ENCODE measurements at regions not wholly inside any gene's neighbourhood (a gene's known extent, or its start where the extent isn't known, plus 50 kb on each side); places are given as distances from the start of the nearest gene placed in this dataset.

GRCh38 chr2:71816815-71817214 lies 330.8 kb downstream of the CYP26B1 start:
- Histone ChIP-seq H3K14ac (ENCODE audit: low read length in 2 of 2) (no peak overlapping the region), H3K27ac (ENCODE audit: low read length, poor library complexity, severe bottlenecking) (no peak overlapping the region), H2BK5ac (ENCODE audit: low read depth, low read length, poor library complexity, severe bottlenecking) (no peak overlapping the region), H3K79me1 (replicated peaks; ENCODE audit: low read length, poor library complexity, severe bottlenecking) (no peaks in the 10 kb centered on the region), H3K18ac (ENCODE audit: low read depth in 1 of 2, low read length in 2 of 2) (no peak overlapping the region), H4K91ac (ENCODE audit: low read length) (no peak overlapping the region), H4K8ac (ENCODE audit: low read length) (no peak overlapping the region), H2AK5ac (ENCODE audit: low read length, severe bottlenecking) (no peak overlapping the region), H3K9ac (ENCODE audit: low read length) (no peak overlapping the region), H2BK15ac (ENCODE audit: low read depth, poor library complexity, severe bottlenecking) (no peak overlapping the region), H3K23ac (ENCODE audit: low read length in 2 of 2) (no peak overlapping the region), H3K4me3 (ENCODE audit: insufficient read depth in 1 of 2, low read depth in 1 of 2, low read length in 2 of 2) (no peak overlapping the region), H3K36me3 (ENCODE audit: control insufficient read depth in 1 of 2, insufficient read depth in 2 of 2, low read depth in 1 of 2, low read length in 2 of 2) (no peaks in the 10 kb centered on the region), H3K9me3 (ENCODE audit: control insufficient read depth, low read length) (no peaks in the 10 kb centered on the region), H2BK120ac (ENCODE audit: low read depth, low read length) (no peak overlapping the region), H2BK12ac (ENCODE audit: low read length in 2 of 2) (no peak overlapping the region), H2AFZ (ENCODE audit: low read depth, low read length) (no peak overlapping the region), H3K4me1 (ENCODE audit: control insufficient read depth, insufficient read depth, low read depth, low read length) (no peaks in the 10 kb centered on the region), H3K4ac (ENCODE audit: low read depth in 1 of 2, low read length in 2 of 2) (no peak overlapping the region), H3K27me3 (ENCODE audit: control insufficient read depth in 1 of 2, insufficient read depth in 1 of 2, low read length in 2 of 2) (peaks cover 4 to 19% of the 10 kb centered on the region in 2 experiments), H3K4me2 (ENCODE audit: low read length, poor library complexity, severe bottlenecking) (no peak overlapping the region)
- 97% methylated on average over 4 of the region's 4 CpGs for WGBS
- no peak for DNase-seq

GRCh38 chr2:71815701-71816474 lies 331.8 kb downstream of the CYP26B1 start:
- Histone ChIP-seq H3K9me3 (ENCODE audit: control insufficient read depth, low read length) (no peaks in the 10 kb centered on the region), H3K4me1 (ENCODE audit: control insufficient read depth, insufficient read depth, low read depth, low read length) (no peaks in the 10 kb centered on the region), H3K4me2 (ENCODE audit: low read length, poor library complexity, severe bottlenecking) (no peak overlapping the region), H3K4me3 (ENCODE audit: insufficient read depth in 1 of 2, low read depth in 1 of 2, low read length in 2 of 2) (no peak overlapping the region), H2BK120ac (ENCODE audit: low read depth, low read length) (no peak overlapping the region), H2AFZ (ENCODE audit: low read depth, low read length) (no peak overlapping the region), H2AK5ac (ENCODE audit: low read length, severe bottlenecking) (no peak overlapping the region), H3K18ac (ENCODE audit: low read depth in 1 of 2, low read length in 2 of 2) (no peak overlapping the region), H4K91ac (ENCODE audit: low read length) (no peak overlapping the region), H3K79me1 (replicated peaks; ENCODE audit: low read length, poor library complexity, severe bottlenecking) (no peaks in the 10 kb centered on the region), H3K9ac (ENCODE audit: low read length) (no peak overlapping the region), H2BK12ac (ENCODE audit: low read length in 2 of 2) (no peak overlapping the region), H4K8ac (ENCODE audit: low read length) (no peak overlapping the region), H3K27ac (ENCODE audit: low read length, poor library complexity, severe bottlenecking) (no peak overlapping the region), H2BK15ac (ENCODE audit: low read depth, poor library complexity, severe bottlenecking) (no peak overlapping the region), H3K36me3 (ENCODE audit: control insufficient read depth in 1 of 2, insufficient read depth in 2 of 2, low read depth in 1 of 2, low read length in 2 of 2) (no peaks in the 10 kb centered on the region), H3K23ac (ENCODE audit: low read length in 2 of 2) (no peak overlapping the region), H3K4ac (ENCODE audit: low read depth in 1 of 2, low read length in 2 of 2) (no peak overlapping the region), H3K27me3 (ENCODE audit: control insufficient read depth in 1 of 2, insufficient read depth in 1 of 2, low read length in 2 of 2) (peaks cover 4 to 19% of the 10 kb centered on the region in 2 experiments), H3K14ac (ENCODE audit: low read length in 2 of 2) (no peak overlapping the region), H2BK5ac (ENCODE audit: low read depth, low read length, poor library complexity, severe bottlenecking) (no peak overlapping the region)
- 82% methylated on average over 5 of the region's 5 CpGs for WGBS
- no peak for DNase-seq

- no peak overlapping the region for H3K4me2 ChIP-seq (ENCODE audit: low read length, poor library complexity, severe bottlenecking)
- H3K4me3 ChIP-seq (ENCODE audit: insufficient read depth in 1 of 2, low read depth in 1 of 2, low read length in 2 of 2), result no peak overlapping the region
- no peak overlapping the region for H3K18ac ChIP-seq (ENCODE audit: low read depth in 1 of 2, low read length in 2 of 2)
- H2BK5ac ChIP-seq (ENCODE audit: low read depth, low read length, poor library complexity, severe bottlenecking), result no peak overlapping the region
- no peak overlapping the region for H2BK15ac ChIP-seq (ENCODE audit: low read depth, poor library complexity, severe bottlenecking)
- no peaks in the 10 kb centered on the region for H3K79me1 ChIP-seq (replicated peaks; ENCODE audit: low read length, poor library complexity, severe bottlenecking)
- H3K4ac ChIP-seq (ENCODE audit: low read depth in 1 of 2, low read length in 2 of 2), result no peak overlapping the region
- H3K36me3 ChIP-seq (ENCODE audit: control insufficient read depth in 1 of 2, insufficient read depth in 2 of 2, low read depth in 1 of 2, low read length in 2 of 2), result no peaks in the 10 kb centered on the region
- H2BK12ac ChIP-seq (ENCODE audit: low read length in 2 of 2), result no peak overlapping the region
- 74% methylated on average over 2 of the region's 2 CpGs for WGBS
- H3K9ac ChIP-seq (ENCODE audit: low read length), result no peak overlapping the region
- no peak overlapping the region for H3K27ac ChIP-seq (ENCODE audit: low read length, poor library complexity, severe bottlenecking)
- no peak overlapping the region for H2AK5ac ChIP-seq (ENCODE audit: low read length, severe bottlenecking)
- no peak overlapping the region for H2AFZ ChIP-seq (ENCODE audit: low read depth, low read length)
- no peak overlapping the region for H2BK120ac ChIP-seq (ENCODE audit: low read depth, low read length)
- H3K9me3 ChIP-seq (ENCODE audit: control insufficient read depth, low read length), result no peaks in the 10 kb centered on the region
- no peak overlapping the region for H4K8ac ChIP-seq (ENCODE audit: low read length)
- DNase-seq, result no peak
- H4K91ac ChIP-seq (ENCODE audit: low read length), result no peak overlapping the region
- peaks cover 4 to 19% of the 10 kb centered on the region in 2 experiments for H3K27me3 ChIP-seq (ENCODE audit: control insufficient read depth in 1 of 2, insufficient read depth in 1 of 2, low read length in 2 of 2)
- no peak overlapping the region for H3K23ac ChIP-seq (ENCODE audit: low read length in 2 of 2)
- H3K4me1 ChIP-seq (ENCODE audit: control insufficient read depth, insufficient read depth, low read depth, low read length), result no peaks in the 10 kb centered on the region
- no peak overlapping the region for H3K14ac ChIP-seq (ENCODE audit: low read length in 2 of 2)
These were observed 332.8 kb downstream of the CYP26B1 start for GRCh38 chr2:71814885-71815284.

GRCh38 chr2:71813807-71814470 lies 333.7 kb downstream of the CYP26B1 start:
- no peaks in the 10 kb centered on the region for H3K36me3 ChIP-seq (ENCODE audit: control insufficient read depth in 1 of 2, insufficient read depth in 2 of 2, low read depth in 1 of 2, low read length in 2 of 2)
- no peak overlapping the region for H3K23ac ChIP-seq (ENCODE audit: low read length in 2 of 2)
- no peaks in the 10 kb centered on the region for H3K9me3 ChIP-seq (ENCODE audit: control insufficient read depth, low read length)
- no peak overlapping the region for H2BK120ac ChIP-seq (ENCODE audit: low read depth, low read length)
- no peak overlapping the region for H2AFZ ChIP-seq (ENCODE audit: low read depth, low read length)
- WGBS, result 78% methylated on average over 4 of the region's 4 CpGs
- H2BK12ac ChIP-seq (ENCODE audit: low read length in 2 of 2), result no peak overlapping the region
- H3K4me1 ChIP-seq (ENCODE audit: control insufficient read depth, insufficient read depth, low read depth, low read length), result no peaks in the 10 kb centered on the region
- H4K91ac ChIP-seq (ENCODE audit: low read length), result no peak overlapping the region
- H4K8ac ChIP-seq (ENCODE audit: low read length), result no peak overlapping the region
- peaks cover 4 to 19% of the 10 kb centered on the region in 2 experiments for H3K27me3 ChIP-seq (ENCODE audit: control insufficient read depth in 1 of 2, insufficient read depth in 1 of 2, low read length in 2 of 2)
- H3K4me3 ChIP-seq (ENCODE audit: insufficient read depth in 1 of 2, low read depth in 1 of 2, low read length in 2 of 2), result no peak overlapping the region
- H3K18ac ChIP-seq (ENCODE audit: low read depth in 1 of 2, low read length in 2 of 2), result no peak overlapping the region
- no peaks in the 10 kb centered on the region for H3K79me1 ChIP-seq (replicated peaks; ENCODE audit: low read length, poor library complexity, severe bottlenecking)
- peak overlapping the region in 1 of 2 experiments; percentile 31 for H3K14ac ChIP-seq (ENCODE audit: low read length in 2 of 2)
- no peak overlapping the region for H2AK5ac ChIP-seq (ENCODE audit: low read length, severe bottlenecking)
- H3K9ac ChIP-seq (ENCODE audit: low read length), result no peak overlapping the region
- no peak overlapping the region for H2BK15ac ChIP-seq (ENCODE audit: low read depth, poor library complexity, severe bottlenecking)
- no peak overlapping the region for H3K27ac ChIP-seq (ENCODE audit: low read length, poor library complexity, severe bottlenecking)
- DNase-seq, result no peak
- no peak overlapping the region for H3K4ac ChIP-seq (ENCODE audit: low read depth in 1 of 2, low read length in 2 of 2)
- no peak overlapping the region for H3K4me2 ChIP-seq (ENCODE audit: low read length, poor library complexity, severe bottlenecking)
- H2BK5ac ChIP-seq (ENCODE audit: low read depth, low read length, poor library complexity, severe bottlenecking), result no peak overlapping the region

Data from mesenchymal stem cell (in vitro differentiated cells and primary cell).